Mucosa of gallbladder (tissue), 1 donor: ENCODE measurements at regions not wholly inside any gene's neighbourhood (a gene's known extent, or its start where the extent isn't known, plus 50 kb on each side); places are given as distances from the start of the nearest gene placed in this dataset.

Experiments used
- DNase-seq: peaks from one replicate; pipeline ENCODE4 v3.0.0-alpha.2; 2020; ENCODE audit warnings: low spot score
- donor health status: DM: no; HTN: no; CAD: no.

GRCh38 chr2:41774011-41774605, 273.7 kb upstream of the PKDCC start:
- no peak for DNase-seq

DNA sequence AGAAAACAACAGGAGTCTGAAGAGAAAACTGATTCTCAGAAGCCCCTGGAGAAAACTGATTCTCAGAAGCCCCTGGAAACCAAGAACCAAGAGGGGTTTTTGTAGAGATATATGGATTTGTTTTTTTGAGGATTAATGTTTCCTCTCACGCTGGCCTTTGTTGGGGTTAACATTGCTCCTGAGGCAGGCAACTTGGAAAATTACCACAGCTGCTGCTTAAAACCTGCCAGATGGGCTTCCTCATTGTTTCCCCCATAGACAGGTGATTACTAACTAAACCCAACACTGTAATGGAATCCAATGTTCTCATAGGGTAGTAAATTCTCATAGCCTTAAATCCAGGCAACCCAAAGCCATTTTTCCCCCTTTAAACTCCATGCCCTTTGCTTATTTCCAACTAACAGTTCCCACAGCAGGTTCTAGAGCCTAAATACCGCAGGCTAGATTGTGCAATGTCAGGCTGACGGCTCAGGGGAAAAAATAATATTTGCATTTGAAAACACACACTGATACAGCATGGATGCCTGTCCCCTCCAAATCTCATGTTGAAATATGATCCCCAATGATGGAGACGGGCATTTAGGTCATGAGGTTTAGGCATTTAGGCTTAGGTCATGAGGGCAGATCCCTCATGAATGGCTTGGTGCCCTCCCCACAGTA, 272.3 kb upstream of the PKDCC start:
- no peak for DNase-seq

GRCh38 chr2:41779888-41780287, 267.9 kb upstream of the PKDCC start:
- no peak for DNase-seq

DNA sequence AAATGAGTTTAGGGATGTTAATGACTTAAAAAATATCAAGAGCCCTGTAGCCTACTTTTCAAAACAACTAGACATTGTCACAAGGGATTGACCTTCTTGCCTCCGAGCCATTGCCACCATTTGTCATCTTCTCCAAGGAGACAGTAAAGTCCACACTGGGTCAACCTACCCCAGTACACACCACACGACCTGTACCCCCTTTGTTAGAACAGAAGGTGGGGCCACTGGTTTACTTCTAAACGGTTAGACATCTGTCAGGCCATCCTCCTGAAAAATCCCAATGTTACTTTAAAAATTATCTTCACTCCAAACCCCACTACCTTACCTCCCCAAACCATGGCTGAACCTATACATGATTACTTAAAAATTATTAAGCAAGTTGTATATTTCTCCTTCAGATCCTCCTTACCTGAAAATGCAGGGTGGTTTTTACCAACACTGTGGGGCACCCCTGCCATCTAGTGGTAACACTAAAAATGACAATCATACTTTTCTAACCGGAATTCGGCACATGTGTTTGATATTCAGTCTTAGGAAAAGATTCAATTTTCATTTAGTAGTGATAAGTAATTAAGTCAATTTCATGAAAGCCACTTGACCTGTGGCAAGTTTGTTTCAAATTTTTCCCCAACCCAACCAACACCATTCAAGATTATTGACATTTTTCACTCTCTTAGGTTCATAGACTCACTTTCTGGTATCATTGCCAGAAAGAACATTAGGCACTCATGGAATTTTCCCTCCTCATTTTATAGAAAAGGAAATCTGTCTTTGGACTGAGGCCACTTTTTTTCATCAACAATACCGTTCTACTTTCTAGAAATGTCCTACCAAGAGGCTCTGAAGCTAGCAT, 265.3 kb upstream of the PKDCC start:
- DNase-seq, result peak; percentile 25

- DNase-seq, result no peak
Observed at GRCh38 chr2:41784496-41784895, 263.3 kb upstream of the PKDCC start.

DNA sequence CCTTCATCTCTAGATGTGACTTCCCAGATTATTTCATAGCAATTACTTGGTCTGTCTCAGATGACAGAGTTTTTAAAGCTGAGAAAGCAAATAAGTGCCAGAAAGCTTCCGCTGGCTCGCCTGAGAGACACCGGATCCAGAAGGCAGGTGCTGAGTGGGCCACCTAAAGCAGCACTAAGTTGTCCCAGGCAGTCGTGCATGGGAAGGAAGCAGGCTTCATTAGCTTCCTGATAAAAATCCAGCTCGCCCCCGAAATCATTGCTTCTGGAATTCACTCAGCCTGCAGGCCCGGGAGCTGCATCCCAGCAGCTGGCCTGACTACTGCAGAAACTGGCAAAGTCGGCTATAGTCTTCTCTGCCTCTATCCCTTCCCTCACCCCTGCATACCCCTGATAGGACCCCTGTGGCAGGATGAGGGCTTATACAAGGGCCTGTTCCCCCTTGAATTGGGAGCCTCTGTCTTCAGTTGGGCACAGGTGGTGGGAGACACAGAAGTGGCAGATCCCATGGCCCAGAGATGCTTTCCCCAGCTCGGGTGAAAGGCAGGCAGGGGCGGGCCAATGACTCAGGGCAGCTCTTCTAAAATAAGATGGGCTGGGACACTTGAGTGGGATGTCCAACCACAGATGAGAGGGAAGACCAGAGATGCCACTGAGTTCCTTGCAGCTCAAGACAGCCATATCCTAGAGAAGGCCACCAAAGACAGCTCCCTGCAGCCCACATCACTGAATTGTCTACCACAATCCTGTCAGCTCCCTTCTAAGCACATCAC, 262.4 kb upstream of the PKDCC start:
- no peak for DNase-seq

DNA sequence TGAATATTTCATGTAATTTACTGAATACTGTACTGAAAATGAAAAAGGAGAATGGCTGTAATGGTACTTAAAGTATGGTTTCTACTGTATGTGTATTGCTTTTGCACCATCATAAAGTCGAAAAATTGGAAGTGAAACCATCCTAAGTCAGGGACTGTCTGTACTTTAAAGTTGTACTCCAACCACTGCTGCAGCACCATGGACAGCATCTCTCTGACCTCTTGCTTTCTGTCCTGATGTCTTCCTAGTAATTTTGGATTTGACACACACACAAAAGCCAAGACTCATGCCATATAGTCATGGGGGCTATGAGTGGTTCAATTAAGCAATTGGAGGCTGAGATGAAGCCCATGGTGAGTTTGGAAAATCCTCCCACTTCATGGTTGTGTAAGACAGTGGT, 256.3 kb upstream of the PKDCC start:
- peak; percentile 38 for DNase-seq

DNA sequence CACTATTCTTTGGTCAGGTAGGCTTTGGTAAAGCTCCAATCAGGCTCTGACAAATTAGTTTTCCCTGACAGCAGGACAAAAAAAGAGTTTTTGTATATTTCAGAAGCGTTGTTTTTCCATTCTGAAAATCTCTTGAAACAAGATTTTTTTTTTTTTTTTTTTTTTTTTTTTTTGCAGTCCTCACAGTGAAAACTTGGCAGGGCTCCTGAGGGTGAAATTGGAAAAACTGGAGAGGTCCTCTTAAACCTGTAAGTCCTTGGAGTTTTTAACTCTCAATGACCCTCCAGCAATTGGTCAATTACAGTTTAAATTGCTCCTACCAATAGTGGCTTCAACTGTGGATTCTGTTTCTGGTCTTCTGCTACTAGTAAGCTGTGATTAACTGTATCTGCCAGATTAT, 244.5 kb upstream of the PKDCC start:
- no peak for DNase-seq

- no peak for DNase-seq
Observed at GRCh38 chr2:41806286-41806685, 241.5 kb upstream of the PKDCC start.

DNA sequence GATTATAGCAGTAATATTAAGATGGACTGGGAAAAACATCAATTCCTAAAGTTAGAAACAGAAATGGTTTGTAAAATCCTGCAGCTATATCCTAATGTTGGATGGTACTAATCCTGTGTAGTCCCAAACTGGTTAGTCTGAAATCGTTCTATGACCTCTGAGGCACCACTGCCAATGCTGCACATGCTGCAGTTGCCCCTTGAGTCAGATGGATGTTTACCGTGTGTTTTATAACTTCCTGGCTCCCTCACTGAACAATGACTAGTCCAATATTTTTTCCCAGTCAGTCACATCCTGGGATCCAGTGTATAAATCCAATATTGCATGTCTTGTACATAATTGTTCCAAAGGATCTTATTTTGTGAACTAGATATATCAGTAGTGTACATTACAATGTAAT, 226.7 kb upstream of the PKDCC start:
- DNase-seq, result no peak

- DNase-seq, result no peak
Observed at GRCh38 chr2:41826921-41827320, 220.9 kb upstream of the PKDCC start.

- no peak for DNase-seq
Observed at GRCh38 chr2:41827354-41827971, 220.4 kb upstream of the PKDCC start.

DNA sequence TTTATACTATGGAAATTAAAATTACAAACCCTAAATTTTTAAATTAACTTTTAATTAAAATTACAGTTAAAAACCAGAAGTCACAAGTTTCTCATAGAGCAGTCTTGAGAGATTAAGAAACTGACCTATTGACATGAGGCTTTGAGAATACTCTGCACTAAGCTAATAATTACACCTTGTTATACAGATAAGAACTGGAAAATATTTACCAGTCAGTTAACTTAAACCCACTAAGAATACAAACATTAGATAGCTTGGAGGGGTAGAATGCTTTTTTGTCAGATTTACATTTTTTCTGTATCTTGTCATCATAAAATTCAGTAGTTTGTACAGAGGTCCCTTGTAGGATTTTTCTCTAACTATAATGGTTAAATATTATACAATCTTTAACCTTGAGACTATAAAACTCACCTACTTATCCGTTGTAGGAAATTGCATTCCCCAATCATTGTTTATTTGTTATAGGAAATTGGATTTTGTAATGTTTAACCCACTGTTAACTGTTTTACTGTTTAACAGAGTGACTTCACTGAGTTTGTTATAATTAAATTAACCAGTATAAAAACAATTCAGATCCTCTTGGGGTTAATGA, 219.7 kb upstream of the PKDCC start:
- no peak for DNase-seq

DNA sequence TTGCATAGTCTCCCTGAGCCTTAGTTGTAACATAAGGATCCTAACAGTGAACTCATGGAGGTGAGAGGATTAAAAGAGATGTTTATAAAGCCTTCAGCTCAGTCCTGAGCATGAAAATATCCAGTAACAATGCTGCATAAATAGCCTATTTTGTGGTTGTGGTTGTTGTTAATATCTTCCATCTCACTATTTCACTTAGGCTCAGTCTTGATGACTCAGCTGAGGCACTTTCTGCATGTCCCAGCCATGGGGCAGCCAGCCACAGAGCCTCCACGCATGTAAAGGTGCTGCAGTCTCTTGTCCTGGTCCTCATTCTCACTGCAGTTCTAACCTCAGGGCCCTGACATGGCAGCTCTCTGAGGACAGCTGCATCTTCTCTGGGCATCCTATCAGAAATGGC, 218.8 kb upstream of the PKDCC start:
- no peak for DNase-seq

DNA sequence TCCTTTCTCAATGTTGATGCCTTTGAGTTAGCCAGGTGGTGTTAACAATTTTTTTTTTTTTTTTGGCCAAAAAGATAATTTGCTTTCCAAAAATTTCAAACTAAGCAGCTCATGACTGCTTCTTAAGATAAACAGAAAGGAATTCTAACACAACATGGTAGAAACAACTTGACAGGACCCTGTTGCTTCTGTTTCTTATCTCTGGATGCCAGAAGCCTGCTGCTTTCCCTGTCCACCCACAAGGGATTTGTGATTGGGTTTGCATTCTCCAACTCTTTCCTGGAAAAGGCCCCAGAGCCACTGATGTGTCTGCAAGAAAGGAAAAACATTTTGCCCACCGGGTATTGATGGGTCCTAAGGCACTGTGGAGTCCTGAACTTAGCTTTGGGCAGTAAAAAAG, 217.2 kb upstream of the PKDCC start:
- no peak for DNase-seq

- no peak for DNase-seq
Observed at GRCh38 chr2:41832218-41832617, 215.6 kb upstream of the PKDCC start.

DNA sequence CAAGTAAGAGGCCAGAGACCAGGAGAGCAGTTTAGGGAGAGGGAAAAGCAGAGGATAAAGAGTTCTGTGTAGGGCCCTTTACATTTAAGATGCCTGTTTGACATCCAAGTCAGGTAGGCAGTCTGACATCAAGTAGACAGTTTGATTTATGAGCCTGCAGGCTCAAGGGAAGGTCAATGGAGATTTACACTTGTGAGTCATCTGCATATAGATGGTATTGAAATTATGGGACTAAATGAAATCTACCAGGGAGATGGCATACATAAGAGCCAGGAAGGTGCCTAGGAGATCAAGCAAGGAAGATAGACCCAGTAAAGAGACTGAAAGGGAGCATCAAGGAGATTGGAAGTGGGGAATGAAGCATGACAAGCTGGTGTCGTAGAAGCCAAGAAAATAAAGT, 212.4 kb upstream of the PKDCC start:
- no peak for DNase-seq

- peak; percentile 34 for DNase-seq
Observed at GRCh38 chr2:41836948-41837347, 210.9 kb upstream of the PKDCC start.

DNA sequence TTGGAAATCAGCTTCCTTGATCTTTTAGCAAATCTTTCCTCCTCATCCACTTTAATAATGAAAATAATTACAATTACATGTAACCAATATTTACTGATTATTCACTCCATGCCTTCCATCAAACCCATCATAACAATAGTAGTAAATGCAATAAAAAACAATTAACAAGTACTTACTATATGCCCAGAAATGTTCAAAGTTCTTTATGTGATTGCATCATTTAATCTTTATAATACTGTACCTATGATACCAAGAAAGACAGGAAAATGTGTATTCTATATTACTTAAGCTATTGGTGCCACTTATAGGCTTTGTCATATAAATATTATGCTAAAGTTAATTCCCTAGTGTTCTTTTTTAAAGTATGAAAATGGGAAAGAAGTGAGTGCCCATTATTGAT, 210.2 kb upstream of the PKDCC start:
- no peak for DNase-seq

GRCh38 chr2:41840702-41841551, 206.9 kb upstream of the PKDCC start:
- DNase-seq, result peak; percentile 98
